ENCODE measurements at regions not wholly inside any gene's neighbourhood (a gene's known extent, or its start where the extent isn't known, plus 50 kb on each side); places are given as distances from the start of the nearest gene placed in this dataset.

- DNase-seq: no peak
Measured at GRCh38 chr3:31157047-31157694, 262.7 kb upstream of the GADL1 start.

DNA sequence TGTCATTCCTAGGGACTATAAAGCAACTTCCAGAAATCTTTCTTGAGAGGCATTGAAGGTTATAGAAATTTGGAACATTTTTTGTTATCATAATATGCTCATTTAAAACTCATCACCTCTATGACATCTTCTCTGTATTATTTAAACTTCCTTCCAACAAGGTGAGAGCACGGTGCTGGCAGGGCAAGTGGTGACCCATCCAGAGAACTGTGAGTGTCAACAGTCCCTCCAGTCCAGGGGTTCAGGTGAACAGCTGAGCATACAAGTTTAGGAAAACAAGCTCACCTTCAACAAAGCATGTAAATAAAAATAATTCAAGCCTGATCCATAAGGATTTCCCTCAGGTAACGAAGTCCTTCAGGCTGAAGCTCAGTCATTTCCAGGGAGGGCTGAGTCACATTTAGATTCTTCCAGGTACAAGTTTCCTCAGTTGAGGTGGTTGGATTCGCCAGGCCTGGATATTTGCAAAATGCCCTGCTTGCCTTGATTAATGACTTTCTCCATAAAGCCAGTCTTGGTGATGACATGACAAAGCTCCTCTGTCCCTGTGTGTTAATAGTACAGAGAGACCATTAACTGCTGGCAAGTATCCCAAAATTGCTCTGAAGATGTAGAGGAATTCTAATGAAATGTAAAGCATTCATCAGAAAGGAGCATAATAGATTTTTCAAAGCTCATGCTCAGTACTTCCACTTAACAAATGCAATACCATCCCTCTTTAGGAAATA is 263.6 kb upstream of the GADL1 start:
- no peak for DNase-seq

- no peak for DNase-seq
Measured at GRCh38 chr3:31159331-31160039, 265.0 kb upstream of the GADL1 start.

- DNase-seq: no peak
Measured at GRCh38 chr3:31161889-31162288, 267.4 kb upstream of the GADL1 start.

- no peak for DNase-seq
Measured at GRCh38 chr3:31164381-31164780, 269.9 kb upstream of the GADL1 start.

GRCh38 chr3:31165399-31165860 is 271.0 kb upstream of the GADL1 start:
- DNase-seq: no peak

DNA sequence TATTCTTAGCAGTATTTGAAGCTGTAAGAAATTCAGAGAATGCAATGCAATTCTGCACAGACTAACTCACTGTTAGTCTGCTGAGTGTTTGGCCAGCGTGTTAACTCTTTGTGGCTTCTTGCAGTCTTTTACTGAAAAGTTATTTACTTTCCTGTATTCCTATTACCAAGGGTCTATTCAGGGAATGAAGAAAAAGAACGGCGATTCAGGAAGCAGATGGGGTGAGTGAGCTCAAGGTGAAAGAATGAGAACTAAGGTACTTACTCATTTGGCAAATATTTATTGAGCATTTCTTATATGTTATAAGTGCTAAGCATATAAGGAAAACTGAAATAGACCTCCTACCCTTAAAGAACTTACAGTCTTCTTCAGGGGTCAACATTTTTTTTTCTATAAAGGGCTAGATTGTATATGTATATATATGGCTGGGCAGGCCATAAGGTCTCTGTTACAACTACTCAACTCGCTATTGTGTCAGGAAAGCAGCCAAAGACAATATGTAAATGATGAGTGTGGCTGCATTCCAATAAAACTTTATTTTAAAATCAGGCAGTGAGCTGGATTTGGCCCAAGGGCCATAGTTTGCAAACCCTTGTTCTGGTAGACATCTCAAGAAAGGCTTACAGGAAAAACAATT is 271.9 kb upstream of the GADL1 start:
- no peak for DNase-seq

DNA sequence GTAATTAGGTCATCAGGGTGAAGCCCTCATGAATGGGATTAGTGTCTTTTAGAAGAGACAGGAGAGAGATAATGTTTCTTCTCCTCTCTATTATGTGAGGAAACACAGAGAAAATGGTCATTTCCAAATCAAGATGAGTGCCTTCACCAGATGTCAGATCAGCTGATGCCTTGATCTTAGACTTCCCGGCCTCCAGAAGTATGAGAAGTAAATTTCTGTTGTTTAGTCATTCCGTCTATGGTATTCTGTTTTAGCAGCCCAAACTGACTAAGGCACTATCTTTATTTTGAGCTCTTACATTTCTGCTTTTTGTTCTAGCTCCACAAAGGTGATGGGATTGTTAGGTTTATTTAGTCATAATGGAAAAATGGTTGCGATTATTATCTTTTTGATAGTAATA is 273.2 kb upstream of the GADL1 start:
- no peak for DNase-seq

DNA sequence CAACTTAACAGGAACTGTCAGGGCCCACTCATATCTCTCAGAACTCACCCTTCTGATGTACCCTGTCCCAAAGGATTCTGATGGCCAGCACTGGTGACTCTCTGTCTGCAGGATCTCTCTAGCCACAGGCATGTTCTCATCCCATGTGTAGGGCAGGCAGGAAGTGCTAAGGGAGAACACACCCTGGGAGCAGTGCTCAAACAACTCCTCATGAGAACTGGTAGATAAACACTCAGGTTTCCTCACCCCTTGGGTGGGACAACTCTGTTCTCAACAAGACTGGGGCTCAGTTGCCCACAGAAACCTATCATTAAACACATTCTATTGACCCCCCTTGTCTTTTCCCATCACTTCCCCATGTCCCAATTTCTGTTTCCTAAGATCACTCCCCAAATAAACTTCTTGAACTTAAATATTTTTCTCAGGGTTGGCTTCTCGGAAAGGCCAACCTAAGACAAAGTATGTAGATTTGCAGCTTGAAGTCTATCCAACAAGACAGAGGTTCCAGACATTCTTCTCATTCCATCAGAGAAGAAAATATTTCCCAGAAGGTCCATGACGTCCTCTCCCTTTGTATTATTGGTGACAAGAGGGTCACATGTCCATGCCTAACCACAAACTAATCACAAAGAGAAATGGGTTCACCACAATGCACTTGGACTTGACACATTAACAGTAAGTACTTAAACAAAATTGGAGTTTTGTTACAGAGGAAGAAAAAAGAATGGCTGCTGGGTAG is 276.6 kb upstream of the GADL1 start:
- DNase-seq: no peak

DNA sequence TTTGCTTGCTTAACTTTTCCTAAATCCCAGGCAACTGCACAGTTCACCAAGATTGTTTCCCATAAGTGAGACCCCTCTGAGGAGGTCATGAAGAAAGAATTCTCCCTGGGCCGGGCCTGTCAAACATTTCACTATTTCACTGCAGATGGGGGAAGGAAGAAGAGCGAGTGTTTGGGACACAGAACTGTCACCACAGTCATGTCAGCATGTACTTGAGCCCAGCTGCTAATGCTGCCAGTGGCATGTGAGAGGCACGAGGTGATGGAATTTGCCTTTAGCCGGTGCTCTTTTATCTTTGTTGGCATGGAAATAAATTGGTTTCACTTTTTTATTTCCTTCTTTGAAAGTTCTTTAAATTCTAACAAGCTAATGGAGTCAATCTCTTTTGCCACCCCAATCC is 277.9 kb upstream of the GADL1 start:
- DNase-seq: no peak

- no peak for DNase-seq
Measured at GRCh38 chr3:31173118-31173718, 278.8 kb upstream of the GADL1 start.

DNA sequence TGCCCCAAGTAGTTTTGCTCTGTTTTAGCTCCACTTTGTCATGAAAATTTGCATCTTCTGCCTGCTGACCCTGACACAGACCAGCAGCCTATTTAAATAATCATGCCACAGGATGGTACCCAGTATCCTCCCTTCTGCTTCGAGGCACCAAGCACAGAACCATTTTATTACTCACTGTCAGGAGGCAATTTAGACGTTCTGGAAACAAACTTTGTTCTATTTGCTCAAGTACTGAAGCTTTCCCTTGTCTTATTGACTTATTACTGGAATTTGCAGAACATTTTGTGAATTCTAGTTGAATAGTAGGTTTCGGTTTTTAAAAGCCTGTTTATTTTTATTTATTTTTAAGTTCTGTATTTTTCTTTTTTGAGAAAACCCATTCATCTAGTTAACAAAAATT is 279.6 kb upstream of the GADL1 start:
- DNase-seq: no peak

DNA sequence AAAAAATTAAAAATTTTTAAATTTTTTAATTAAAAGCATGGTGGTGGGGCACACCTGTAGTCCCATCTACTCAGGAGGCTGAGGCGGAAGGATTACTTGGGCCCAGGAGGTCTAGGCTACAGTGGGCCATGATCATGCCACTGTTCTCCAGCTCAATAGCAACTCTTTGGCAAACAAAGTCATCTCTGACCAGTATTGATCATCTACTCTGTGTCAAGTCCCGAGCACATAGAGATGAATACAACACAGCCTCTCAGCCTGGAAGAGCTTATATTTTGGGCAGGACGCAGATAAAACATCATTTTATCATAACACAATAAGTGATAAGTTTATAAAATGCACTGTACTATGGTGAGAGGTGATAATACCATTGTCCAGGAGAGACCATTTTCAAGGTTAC is 281.6 kb upstream of the GADL1 start:
- DNase-seq: no peak

DNA sequence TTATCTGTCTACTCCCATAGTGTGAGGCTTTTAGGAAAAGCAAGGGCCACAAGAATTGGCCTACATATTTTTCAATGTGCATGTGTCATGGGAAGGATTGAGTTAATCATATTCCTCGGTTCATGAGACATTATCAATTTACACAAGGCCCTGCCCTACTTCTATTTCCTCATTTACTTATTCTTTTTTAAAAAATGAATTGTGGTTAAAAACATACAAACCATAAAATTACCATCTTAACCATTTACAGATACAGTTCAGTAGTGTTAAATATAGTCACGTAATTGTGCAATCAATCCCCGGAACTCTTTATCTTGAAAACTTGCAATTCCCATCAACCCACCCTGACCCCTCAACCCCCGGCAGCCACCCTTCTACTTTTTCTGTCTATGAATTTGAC is 284.0 kb upstream of the GADL1 start:
- no peak for DNase-seq

GRCh38 chr3:31179768-31180167 is 285.3 kb upstream of the GADL1 start:
- DNase-seq: no peak

GRCh38 chr3:31180274-31180673 is 285.8 kb upstream of the GADL1 start:
- DNase-seq: no peak

DNA sequence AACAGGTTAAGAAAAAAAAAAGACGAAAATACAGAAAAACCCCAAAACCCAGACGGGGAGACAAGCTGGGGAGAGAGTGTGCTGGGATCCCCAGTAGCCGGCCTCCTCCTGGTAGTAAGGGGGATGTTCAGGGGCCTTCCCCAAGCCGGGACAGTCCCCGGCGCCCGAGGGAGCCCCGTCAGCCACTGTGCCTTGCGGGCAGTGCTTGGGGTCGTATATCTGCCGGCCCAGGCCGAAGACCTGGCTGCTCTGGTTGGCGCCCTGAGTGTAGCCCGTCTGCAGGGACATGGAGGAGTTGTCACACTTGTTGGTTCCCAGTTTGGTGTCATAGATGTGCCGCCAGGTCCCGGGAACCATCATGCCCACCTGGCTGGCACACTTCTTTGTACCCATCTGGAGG is 287.2 kb upstream of the GADL1 start:
- DNase-seq: no peak

GRCh38 chr3:31182661-31183060 is 288.2 kb upstream of the GADL1 start:
- DNase-seq: no peak

DNA sequence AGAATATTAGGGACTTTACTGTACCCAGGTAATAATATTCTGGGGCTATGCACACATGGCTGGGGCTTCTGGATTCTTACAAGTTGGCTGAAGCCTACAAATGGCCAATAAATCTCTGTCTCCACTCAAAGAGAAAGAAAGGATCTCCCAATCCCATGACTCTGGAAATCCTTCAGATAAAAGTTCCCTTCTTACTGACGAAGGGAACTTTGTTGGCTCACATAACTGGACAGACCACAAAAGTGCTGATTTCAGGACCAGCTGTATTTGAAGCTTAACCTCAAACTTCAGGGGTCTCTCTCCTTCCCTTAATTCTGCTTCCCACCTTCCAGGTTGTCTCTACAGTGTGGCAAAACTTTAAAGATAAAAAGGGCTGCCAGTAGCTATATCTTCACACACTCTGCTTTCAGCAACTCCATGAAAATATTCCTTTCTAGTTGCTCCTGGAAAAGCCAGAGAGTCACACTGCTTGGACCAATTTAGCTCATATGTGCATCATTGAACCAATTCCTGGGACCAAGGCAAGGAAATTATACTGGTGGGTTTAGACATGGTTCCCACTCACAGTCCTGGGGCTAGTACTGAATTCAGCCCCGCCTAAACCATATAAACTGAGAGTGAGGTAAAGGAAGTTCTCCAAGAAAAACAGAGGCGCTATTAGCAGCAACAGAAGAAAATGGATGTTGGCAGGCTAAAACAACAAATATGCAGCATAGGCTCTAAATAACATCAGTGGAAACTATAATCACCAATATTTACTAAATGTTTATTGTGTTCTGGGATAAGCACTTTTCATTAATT is 290.0 kb upstream of the GADL1 start:
- DNase-seq: no peak

DNA sequence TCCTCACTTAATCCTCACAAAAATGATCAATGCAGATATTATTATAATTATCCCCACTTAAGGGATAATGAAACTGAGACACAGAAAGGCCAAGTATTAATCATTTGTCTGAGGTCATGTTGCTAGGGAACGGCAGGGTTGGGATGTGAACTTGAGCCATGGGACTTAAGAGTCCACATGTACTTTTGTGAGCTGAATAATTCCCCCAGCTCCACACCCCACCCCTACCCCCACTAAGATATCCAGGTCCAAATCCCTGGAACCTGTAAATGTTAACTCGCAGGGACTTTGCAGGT is 290.5 kb upstream of the GADL1 start:
- DNase-seq: no peak

DNA sequence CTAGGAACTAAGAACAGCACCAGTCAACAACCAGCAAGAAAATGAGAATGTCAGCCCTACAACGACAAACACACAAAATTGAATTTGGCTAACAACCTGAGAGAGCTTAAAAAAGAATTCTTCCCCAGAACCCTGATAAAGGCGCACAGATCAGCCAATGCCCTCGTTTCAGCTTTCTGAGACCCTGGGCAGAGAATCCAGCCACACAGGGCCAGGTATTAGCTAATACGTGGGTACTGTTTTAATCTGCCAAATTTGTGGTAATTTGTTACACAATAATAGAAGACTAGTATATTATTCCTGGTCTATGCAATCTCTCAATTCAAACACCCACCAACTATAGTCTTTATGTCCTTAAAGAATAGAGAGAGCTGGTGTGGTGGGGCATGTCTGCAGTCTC is 291.6 kb upstream of the GADL1 start:
- no peak for DNase-seq

GRCh38 chr3:31187380-31187779 is 292.9 kb upstream of the GADL1 start:
- no peak for DNase-seq

All from activated CD4-positive, alpha-beta T cell treated with anti-CD3 and anti-CD28 coated beads, Interleukin-2, amount 50 U/mL, for 1 hour (primary cell).